ENCODE measurements at regions not wholly inside any gene's neighbourhood (a gene's known extent, or its start where the extent isn't known, plus 50 kb on each side); places are given as distances from the start of the nearest gene placed in this dataset.
A peak's percentile ranks its signal among the peaks of the same experiment; 100 is the strongest.

GRCh38 chr22:49525360-49525759 is 302.3 kb downstream of the BRD1 start:
- POLR2A ChIA-PET = no interaction called here
- H3K4me1 ChIP-seq (ENCODE audit: control insufficient read depth, insufficient read depth, low read length) = no peaks in the 10 kb centered on the region
- no peaks in the 10 kb centered on the region for H3K36me3 ChIP-seq (ENCODE audit: control insufficient read depth in 2 of 2, insufficient read depth in 1 of 2, low read length in 2 of 2)
- TF ChIP-seq ZNF155 (tag by site-specific recombination; IDR thresholded peaks at IDR 0.05) (no peak), ZBTB6 (tag by site-specific recombination; IDR thresholded peaks at IDR 0.05) (no peak), ZNF169 (tag by site-specific recombination; IDR thresholded peaks at IDR 0.05) (no peak), ZNF473 (tag by site-specific recombination; IDR thresholded peaks at IDR 0.05) (no peak), ZNF366 (tag by site-specific recombination; conservative IDR thresholded peaks at IDR 0.05) (no peak), ZNF704 (tag by site-specific recombination; IDR thresholded peaks at IDR 0.05) (no peak), HOXD13 (CRISPR knock-in tag; IDR thresholded peaks at IDR 0.05; ENCODE audit: borderline replicate concordance) (no peak), REST (tag by site-specific recombination; IDR thresholded peaks at IDR 0.05) (no peak)
- H3K27ac ChIP-seq (ENCODE audit: extremely low read depth, low read depth, low read length) = no peak overlapping the region
- no peaks in the 10 kb centered on the region for H3K9me3 ChIP-seq (ENCODE audit: control insufficient read depth, insufficient read depth, low read depth, low read length)
- no peak overlapping the region for H3K4me3 ChIP-seq (ENCODE audit: low read depth, low read length)
- CTCF ChIA-PET = interaction anchor here (0.7 kb wide), 1 partner anchor 117 kb away, joined by 3 read pairs; no protein-coding TSS in a partner anchor

GRCh38 chr22:49524362-49524761 is 303.3 kb downstream of the BRD1 start:
- ChIA-PET POLR2A (no interaction called here), CTCF (interaction anchor here (0.6 kb wide), 1 partner anchor 799 kb away, joined by 5 read pairs; no protein-coding TSS in a partner anchor)
- Histone ChIP-seq H3K4me1 (ENCODE audit: control insufficient read depth, insufficient read depth, low read length) (no peaks in the 10 kb centered on the region), H3K9me3 (ENCODE audit: control insufficient read depth, insufficient read depth, low read depth, low read length) (no peaks in the 10 kb centered on the region), H3K36me3 (ENCODE audit: control insufficient read depth in 2 of 2, insufficient read depth in 1 of 2, low read length in 2 of 2) (no peaks in the 10 kb centered on the region), H3K4me3 (ENCODE audit: low read depth, low read length) (no peak overlapping the region), H3K27ac (ENCODE audit: extremely low read depth, low read depth, low read length) (no peak overlapping the region)
- TF ChIP-seq ZNF26 (tag by site-specific recombination; IDR thresholded peaks at IDR 0.05) = no peak
- TF ChIP-seq ZNF366 (tag by site-specific recombination; conservative IDR thresholded peaks at IDR 0.05) = no peak
- peak; percentile 69; the same call in 1 of the 2 replicates for TF ChIP-seq ZNF18 (tag by site-specific recombination; IDR thresholded peaks at IDR 0.05)
- peak; percentile 74 for TF ChIP-seq ZSCAN4 (tag by site-specific recombination; IDR thresholded peaks at IDR 0.05)
- no peak for TF ChIP-seq ZBTB20 (tag by site-specific recombination; IDR thresholded peaks at IDR 0.05)
- no peak for TF ChIP-seq KLF10 (tag by site-specific recombination; IDR thresholded peaks at IDR 0.05)
- TF ChIP-seq ZNF223 (tag by site-specific recombination; IDR thresholded peaks at IDR 0.05) = no peak
- no peak for TF ChIP-seq ZBTB17 (tag by site-specific recombination; IDR thresholded peaks at IDR 0.05)
